ENCODE measurements at regions not wholly inside any gene's neighbourhood (a gene's known extent, or its start where the extent isn't known, plus 50 kb on each side); places are given as distances from the start of the nearest gene placed in this dataset.
"Not testable (repeated sequence)": the region's sequence is repeated elsewhere in the genome, so short reads cannot be mapped to it uniquely, and the experiment has no call there.

DNA sequence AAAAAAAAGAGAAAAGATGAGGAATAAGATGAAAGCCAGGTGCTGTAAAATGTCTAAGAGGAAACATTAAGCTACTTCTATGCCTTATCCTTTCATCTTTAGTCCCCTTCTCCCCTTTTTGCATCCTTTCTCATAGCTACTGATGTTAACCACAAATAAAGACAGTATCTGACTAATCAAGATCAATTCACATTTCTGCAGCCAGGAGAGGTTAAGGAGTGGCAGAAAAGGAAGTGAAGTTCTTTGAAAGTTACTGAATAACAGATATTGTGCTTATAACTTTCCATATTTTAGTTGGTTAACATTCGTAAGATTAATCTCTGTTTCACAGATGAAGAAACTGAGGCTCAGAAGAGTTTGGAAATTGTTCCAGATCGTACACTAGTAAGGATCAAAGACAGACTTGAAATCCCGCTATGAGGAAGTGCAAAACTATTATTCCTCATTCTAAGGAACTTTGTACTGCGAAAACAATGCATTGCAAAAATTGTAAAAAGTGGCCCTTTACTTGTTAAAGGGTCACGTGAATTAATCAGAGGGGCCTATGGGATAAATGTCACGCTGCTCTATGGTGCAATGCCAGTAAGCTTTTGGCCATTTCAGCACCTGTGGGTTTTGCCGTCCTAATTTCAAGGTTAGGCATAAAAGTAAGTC lies 117.7 kb upstream of the GRM7 start:
- DNase-seq: no peak

DNA sequence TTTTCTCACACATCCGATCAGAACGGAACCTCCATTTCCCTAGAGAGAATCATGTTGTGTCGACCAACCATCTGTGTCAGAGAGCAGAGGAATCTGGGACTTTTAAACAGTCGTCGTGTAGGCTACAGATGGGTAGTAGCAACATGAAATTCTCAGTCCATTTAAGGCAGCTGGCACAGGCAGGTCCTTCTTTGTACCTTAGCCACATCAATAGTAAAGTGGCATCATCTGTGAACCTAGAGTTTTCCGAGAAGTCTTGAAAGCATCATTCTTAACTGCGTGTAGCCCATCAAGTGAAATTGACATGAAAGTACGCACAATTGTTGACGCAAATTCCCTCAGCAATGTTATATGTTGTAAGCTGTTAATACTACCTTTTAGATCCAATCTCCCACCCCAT lies 114.5 kb upstream of the GRM7 start:
- DNase-seq: no peak

DNA sequence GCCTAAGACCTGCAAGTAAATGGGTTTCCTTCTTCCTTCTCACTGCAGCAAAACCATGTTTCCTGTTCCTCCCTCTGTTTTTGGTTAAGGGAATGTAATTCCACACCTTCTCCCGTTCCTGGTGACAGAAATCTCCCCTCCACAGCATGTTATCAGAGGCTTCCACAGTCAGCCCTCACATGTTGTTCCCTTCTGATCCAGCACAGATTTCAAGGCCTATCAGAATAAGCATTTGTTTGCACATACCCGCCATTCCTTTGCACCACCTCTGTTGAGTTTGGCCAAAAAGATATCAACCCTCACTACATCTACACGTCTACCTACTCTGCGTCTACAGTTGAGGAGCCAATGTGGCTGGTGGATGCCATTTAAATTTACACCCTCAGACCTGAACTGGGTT lies 113.9 kb upstream of the GRM7 start:
- no peak for DNase-seq

DNA sequence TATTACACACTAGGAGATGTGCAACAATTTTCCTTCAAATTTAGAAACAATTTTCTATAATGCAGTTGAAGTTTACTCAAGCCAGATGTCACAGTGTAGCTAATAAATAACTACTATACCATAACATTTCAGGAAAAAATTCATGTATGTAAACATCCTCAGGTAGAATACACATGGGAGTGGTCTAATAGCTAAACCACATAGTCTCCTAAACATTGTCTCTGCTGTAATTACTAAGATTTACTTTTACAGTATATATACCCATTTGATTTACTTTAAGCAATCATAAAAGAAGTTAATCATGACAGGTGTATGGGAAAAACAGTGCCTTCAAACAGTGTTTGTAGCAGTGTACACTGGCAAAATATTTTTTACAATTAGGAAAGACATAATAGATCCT lies 110.1 kb upstream of the GRM7 start:
- DNase-seq: no peak

DNA sequence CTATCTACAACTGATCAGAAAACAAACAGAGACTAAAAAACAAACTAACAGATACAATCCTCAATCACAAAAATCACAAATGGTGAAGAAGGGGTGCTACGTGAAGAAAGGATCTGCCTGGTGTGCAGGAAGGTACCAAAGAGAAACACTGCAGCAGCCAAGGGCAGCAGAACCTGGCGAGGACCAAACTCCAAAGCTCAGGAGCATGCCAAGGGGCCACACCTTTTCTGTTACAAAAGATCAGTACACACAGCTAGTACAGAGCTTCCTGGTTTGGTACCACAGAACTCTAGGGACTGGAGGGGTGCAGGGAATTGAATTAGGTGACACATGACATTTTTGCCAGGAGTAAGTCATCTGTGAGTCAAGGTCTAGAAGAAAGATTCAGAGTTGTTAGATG lies 107.4 kb upstream of the GRM7 start:
- DNase-seq: no peak

DNA sequence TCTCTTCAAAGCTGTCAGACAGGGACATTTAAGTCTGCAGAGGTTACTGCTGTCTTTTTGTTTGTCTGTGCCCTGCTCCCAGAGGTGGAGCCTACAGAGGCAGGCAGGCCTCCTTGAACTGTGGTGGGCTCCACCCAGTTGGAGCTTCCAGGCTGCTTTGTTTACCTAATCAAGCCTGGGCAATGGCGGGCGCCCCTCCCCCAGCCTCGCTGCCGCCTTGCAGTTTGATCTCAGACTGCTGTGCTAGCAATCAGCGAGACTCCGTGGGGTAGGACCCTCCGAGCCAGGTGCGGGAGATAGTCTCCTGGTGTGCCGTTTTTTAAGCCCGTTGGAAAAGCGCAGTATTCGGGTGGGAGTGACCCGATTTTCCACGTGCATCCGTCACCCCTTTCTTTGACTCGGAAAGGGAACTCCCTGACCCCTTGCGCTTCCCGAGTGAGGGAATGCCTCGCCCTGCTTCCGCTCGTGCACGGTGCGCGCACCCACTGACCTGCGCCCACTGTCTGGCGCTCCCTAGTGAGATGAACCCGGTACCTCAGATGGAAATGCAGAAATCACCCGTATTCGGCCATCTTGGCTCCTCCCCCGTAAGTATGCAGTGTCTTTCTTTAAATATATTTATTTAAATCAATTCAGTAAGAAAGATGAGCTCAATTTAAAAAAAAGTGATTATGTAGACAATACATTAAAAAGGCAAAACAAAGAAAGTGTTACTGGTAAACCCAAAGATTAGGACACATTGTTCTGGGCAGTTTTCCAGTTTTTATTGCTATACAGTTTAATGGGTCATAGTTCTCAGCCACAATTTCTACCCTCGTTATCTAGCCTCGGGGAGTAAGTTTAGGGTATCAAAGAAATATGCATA lies 91.2 kb upstream of the GRM7 start:
- not testable (repeated sequence) for DNase-seq

DNA sequence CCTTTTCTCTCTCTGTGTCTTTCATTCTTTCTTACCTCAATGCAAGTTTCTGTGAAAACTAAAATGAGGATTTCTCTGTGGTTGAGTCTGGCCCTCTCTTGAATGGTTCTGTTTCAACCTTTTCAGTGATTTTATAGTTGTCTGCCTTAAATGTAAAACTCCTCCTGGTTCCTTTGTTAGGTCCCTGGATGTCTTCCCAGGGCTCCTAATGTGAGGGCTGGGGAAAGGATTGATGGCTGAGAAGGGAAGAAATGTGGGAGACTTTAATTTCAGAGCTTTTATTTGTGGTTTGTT lies 90.6 kb upstream of the GRM7 start:
- DNase-seq: no peak

DNA sequence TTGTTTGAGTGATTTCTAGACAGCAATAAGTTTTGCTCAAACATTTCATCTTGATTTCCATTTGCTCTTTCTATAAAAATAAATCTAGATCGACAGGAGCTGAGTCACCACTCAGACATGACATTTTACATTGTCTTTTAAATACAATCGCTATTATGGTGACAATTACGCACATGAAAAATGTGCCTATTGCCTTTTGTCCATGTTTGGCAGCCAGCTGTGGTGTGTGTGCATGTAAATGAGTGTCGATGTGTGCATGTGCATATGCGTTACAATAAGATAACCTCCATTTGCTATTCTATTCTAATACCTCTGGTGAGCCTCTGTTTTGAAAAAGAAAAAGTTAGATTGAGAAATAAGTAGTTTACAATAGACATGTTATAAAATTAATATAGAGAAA lies 89.7 kb upstream of the GRM7 start:
- DNase-seq: no peak

DNA sequence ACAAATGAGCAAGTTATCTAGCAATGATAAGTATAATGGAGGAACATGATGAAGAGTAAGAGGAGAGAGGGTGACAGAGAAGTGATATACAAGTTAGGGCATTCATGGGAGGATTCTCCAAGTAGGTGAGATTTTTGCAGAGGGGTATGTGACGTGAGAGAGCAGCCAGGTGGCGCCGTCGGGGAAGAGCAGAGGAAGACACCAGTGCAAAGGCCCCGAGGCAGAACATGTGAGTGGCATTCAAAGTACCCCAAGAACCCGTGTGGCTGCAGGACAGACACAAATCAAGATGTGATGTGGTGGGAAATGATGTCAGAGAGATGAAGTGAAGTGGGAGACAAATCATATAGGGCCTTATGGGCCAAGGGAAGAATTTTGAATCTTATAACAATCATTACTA lies 81.8 kb upstream of the GRM7 start:
- DNase-seq: no peak

DNA sequence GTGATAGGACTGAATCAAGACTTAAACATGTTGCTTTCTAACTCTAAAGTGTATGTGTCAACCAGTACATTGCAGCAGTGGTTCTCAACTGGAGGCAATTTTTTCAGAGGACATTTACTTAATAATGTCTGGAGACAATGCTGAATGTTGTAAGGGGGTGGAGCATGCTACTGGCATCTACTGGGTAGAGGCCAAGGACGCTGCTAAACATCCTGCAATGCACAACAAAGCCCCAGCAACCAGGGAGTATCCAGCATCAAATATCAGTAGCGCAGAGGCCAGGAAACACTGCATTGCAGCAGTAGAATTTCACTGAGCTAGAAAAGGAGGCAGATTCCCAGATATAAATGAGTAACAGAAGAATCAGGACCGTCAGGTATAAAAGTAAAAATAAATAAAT lies 79.8 kb upstream of the GRM7 start:
- DNase-seq: no peak

DNA sequence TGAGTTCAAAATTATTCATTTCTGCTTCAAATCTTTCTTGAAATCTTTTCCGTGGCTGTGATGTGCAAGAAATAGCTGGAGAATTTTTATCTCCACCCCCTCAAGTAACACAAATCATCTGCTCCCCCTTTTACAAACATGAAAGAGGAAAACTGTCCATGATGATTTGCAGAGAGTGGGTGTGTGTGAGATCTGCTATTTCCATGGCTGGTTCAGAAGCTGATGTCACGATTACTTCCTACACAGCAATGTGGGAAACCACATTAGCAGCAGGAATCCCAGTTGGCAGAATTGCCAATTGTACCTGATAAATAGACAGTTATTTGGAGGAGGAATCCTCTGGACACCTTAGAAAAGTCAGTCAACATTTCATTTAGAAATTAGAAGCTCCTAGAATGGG lies 75.2 kb upstream of the GRM7 start:
- no peak for DNase-seq

DNA sequence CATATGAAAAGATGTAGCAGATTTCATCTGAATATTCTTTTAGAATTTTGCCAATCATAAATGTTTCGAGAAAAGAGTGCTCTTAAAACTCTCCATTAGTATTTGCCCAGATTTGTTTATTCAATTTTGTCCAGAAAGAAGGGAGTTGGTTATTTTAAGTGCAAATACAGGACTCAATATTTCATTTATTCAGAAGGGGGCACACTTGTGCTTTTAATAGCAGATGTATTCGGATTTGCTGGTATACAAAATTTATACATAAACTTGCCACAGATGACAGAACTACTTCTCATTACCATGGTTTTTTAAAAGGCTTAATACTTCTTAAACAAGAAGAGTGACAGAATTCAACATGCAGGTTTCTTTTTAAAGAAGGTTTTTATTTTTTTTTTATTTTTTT lies 69.8 kb upstream of the GRM7 start:
- no peak for DNase-seq

DNA sequence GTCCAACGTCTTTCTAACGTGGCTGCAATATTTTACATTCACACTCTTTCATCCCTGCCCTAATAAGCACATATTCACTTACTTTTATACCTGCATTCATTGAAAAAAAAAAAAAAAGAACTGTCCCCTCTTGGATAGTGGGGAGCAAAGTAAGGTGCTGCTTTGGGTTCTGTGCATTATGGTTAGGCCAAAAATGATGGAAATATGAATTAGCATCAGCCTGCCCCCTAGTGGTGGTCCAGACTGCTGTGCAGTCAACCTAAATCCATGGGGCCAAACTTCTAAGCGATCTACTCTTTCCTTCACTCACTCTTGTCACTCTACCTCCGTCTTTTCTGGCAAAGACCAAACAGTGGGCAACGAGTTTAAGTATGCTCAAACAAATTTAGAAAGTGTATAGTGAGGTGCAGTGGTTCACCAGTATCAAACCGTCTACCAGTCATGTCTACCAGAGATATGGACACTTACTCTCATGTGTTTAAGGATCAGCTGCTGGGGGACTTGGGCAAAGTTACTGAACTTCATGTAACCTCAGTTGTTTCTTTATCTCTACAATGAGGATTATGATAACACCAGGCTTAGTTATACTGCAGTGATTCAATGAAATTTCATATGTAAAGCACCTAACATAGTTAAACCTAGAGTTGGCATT lies 61.5 kb upstream of the GRM7 start:
- no peak for DNase-seq

DNA sequence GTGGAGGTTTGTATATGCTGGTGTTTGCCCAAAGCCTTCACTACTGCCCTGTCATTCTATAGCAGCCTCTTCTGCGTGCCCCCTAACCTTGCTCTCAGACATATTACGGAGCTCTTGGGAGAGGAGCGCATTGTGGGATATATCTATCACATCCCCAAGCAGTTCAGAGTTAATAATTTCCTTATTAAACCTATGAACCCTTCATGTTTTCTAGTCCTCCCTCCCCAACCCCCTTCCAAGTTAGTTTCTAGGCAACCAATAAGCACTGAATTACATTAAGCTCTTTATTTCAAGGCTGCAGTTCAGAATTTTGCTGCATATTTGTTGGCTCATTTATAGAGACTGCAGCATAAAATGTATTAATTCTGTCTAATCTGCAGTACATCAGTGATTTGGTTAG lies 57.3 kb upstream of the GRM7 start:
- no peak for DNase-seq

DNA sequence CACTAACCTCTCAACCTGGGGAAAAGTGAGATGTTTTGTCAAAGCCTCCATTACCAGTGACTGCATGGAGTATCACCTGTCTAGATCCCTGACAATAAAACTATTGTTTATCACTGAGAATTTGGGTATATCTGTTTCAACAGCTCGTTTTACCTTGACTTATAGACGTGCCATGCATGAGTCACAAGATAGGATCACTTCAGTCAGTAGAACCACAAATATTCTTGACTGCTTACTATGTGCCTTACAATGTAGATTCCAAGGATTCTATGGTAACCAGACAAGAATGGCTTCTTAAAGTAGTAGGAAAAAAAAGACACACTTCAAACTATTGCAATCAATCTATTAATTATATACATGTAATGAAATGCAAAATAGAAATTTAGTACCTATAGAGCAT lies 55.7 kb upstream of the GRM7 start:
- no peak for DNase-seq

DNA sequence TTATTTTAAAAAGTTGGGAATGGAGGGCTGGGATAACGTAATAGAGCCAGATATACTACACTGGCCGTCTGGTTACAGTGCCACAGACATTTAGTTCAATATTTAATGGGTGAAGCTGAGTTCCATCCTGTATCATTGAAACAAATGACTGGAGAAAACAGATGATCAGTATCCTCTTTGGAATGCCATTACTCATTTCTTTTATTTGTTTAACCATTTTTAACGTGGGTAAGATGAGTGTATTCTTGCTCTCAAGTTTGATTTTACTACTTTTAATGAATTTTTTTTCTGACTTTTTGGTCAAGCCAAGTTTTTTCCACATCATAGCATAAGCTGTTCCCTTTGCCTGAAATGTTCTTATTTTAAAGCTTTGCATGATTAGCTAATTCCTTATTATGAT lies 53.9 kb upstream of the GRM7 start:
- no peak for DNase-seq

DNA sequence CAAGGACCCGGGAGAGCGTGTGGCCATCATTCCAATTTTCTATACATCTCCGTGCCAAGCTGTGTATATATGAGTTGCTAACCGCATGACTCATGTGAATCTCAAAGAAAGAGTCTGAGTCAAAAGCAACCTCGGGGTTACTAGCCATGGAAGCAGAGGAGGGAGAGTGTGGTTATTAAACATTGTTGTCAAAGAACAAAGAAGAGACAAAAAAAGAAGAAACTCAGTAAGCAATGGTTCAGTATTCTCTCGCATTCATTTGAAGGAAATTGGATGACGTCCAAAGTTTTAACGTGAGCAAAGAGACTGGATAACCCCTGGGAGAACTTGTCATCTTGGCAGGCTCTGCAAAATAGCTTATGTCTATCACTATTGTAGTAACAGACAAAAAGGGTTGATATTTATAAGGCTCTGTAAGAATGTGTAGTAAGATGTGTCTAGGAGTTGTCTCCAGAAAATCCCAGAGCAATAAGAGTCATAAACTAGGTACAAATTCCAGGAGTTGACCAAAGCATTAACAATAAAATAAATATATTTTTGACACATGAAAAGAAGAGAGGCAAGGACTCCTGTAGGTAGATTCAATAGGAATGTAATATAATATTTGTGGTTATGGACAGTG lies 52.8 kb upstream of the GRM7 start:
- no peak for DNase-seq

DNA sequence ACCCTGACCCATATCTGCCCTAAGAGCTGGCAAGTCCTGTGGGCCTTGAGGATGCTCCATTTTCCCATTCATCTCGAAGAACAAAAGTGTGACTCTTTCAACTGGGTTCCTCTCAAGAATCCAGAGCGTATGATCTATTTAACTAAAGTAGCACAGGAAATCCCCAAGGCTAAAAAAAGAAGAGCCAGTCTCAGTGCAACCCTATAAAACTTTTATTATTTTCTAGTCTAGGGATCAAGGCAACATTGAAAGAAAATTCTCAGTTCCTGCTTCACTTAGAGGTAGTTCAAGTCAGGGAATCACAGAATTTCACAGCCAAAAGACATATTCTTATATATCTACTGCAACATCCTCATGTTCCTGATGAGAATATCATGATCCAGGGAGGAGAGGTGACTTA lies 51.6 kb upstream of the GRM7 start:
- no peak for DNase-seq
